ENCODE measurements at regions not wholly inside any gene's neighbourhood (a gene's known extent, or its start where the extent isn't known, plus 50 kb on each side); places are given as distances from the start of the nearest gene placed in this dataset.

DNA sequence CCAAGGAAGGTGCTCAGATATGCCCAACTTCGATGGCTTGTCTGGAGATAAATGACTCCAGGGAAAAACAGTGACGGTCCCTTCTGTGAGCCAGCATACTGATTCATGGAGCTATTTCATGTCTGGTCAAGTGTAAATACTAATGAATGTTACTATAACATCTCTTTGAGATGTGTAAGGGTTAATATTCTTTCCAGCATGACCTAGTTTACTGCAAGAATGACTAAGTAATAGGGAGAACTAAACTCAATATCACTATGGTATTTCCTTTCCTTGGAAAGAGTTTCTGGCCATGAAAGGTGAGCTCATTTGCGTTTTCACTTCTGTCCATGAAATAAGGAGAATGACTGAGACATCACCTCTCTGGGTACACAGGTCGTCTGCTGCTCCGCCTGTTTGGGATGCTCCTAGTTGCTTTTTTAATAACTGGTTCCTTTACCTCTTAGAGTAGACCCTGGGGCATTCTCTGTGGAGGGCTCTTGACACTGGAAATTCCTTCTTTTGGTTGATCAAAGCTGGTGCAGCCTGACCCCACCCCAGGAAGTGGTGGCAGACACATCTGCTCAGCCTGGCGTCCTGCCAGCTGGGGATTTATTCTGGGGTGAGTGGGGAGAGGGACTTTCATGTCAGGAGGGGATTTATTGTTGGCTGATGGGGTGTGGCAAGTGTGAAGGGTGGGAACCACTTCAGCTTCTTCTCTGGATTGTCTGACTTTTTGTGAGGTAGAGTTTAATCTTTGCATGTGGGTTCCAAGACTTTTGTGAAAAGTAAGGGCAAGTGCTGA is 250.0 kb upstream of the MPDZ start:
- no peak for DNase-seq

GRCh38 chr9:13524245-13524644 is 244.8 kb upstream of the MPDZ start:
- DNase-seq, result no peak

DNA sequence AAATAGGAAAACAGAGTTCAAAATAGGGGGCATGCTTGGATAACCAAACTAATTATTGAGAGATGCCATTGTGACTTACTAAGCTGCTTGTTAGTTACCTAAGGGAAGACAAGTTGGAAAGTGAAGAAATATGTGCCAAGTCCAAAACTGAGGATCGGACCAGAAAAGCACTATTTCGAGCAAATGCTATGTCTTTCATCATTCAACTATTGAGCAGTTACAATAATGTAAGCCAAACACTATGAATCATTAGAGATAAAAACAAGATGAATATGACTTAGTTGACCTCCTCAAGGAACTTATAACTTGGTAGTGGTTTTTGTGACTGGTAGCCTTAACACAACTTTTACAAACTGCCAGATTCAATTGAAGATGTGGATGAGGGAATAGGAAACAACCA is 240.6 kb upstream of the MPDZ start:
- DNase-seq, result no peak

- DNase-seq, result no peak
These were observed 234.4 kb upstream of the MPDZ start for GRCh38 chr9:13513716-13514444.

DNA sequence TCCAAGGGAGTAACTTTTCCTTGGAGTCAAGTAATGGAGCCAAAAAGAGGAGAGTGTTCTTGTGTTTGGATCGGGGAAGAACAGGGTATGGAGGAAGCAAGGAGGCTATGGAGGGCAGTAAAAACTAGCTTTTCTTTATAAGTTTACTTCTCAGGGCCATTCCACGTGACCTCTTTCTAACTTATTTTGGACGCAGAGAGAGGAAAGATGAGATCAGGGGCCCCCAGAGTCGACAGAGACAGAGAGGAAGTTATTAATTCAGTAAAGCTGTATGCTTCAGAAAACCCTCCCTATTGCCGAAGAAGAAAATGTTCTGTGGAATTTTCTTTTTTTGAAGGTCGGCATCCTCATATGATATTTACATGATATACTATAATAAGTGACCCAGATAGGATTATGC is 233.8 kb upstream of the MPDZ start:
- DNase-seq, result no peak

- no peak for DNase-seq
These were observed 229.2 kb upstream of the MPDZ start for GRCh38 chr9:13508681-13509080.

- no peak for DNase-seq
These were observed 228.6 kb upstream of the MPDZ start for GRCh38 chr9:13508086-13508485.

GRCh38 chr9:13505797-13506196 is 226.3 kb upstream of the MPDZ start:
- DNase-seq, result no peak

DNA sequence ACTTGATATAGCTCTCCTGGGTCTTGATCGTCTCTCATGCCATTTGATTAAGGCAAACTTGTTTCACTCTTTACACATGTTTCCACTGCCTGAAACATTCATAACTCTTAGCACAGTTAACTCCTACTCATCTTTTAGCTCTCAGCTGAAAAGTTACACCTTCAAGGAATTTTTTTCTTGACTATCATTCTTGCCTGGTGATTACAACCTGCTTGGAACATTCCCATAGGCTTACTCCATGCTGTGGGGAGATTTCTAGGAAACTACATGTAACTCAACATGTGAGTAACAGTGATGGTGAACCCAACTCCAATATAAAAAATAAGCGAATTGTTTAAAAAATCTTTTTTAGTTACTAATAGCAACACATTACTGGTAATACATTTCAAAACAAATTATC is 224.1 kb upstream of the MPDZ start:
- no peak for DNase-seq

DNA sequence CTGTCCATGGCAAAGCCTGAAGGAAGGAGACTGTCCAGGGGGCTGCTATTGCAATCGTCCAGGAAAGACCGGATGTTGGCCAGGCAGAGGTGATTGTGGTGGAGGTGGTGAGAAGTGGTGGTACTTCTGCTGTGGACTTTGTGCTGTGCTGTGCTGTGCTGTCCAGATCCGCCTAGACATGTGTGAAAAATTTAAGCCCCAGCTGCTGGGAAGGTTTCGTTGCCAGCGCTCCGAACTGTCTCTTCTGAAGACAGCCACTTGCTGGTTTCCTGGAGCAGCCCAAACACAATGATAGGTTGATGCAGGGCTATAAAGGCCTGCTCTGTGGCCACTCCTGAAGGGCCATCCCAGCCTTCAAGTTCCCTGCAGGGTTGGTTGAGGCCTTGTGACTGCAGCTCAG is 223.0 kb upstream of the MPDZ start:
- DNase-seq, result no peak

- no peak for DNase-seq
These were observed 221.5 kb upstream of the MPDZ start for GRCh38 chr9:13501018-13501417.

DNA sequence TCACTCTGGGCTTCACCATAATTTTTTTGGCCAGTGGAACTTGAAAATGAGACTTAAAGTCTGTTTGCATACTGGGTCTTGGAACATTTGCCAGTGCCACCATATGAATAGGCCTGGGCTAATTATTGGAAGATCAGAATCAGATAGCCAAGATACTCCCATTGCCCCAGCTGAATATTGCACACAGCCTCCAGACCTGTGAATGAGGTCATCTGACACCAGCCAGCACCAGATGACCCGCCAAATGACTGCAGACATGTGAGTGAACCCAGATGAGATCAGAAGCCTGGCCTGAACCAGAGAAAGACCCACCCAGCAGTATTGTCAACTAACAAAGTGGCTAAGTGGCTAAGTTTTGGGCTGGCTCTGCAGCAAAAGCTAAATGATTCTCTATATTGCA is 220.5 kb upstream of the MPDZ start:
- DNase-seq, result no peak

- no peak for DNase-seq
These were observed 214.2 kb upstream of the MPDZ start for GRCh38 chr9:13493697-13494096.

GRCh38 chr9:13491493-13492424 is 212.3 kb upstream of the MPDZ start:
- no peak for DNase-seq

DNA sequence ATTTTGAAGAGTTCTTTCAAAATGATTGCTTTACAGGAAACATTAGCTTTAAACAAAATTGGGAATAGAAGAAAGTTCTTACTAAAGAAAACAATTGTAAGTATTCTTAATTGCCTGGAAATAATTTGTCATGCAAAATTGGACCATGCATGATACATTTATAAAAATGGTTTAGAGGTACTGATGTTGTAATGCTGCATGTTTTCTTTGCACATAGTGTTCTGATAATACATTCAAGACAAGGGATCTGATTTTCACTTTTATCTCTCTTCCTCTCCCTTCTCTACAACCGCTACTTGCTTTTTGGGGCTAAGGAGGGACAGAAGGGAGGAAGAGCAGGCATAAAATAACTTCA is 211.6 kb upstream of the MPDZ start:
- no peak for DNase-seq

DNA sequence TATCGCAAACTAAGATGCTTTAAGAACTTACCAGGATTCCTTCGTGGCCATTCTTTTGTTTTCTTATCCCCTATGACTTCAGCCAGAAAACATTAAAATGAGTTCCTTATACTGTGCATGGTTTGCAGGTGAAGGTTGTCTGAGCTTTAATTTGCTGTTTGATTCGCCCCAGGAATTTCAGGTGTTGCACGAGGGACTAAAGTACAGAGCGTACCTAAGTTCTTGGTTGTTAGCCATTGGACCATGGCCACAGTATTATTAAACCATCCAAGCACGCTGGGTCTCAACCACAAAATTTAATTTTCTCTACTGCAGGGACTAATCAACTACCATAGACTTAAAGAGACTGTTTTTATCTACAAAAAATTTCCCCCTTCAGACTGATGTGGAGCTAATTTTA is 208.4 kb upstream of the MPDZ start:
- no peak for DNase-seq

GRCh38 chr9:13487498-13487897 is 208.0 kb upstream of the MPDZ start:
- no peak for DNase-seq

DNA sequence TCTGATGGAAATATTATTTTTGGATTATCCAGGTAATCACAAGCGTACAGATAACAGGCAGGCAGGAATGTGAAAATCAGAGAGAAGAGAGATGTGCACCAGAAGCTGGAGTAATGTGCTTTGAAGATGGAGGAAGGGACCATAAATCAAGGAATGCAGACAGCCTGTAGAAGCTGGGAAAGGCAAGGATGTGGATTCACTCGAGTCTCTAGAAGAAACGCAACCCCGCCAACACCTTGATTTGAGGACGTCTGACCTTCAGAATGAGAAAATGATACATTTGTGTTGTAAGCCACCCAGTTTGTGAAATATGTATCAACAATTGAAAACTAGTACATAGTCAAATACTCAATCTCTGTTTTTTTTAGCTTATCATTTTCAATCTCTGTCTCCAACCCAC is 207.6 kb upstream of the MPDZ start:
- no peak for DNase-seq

DNA sequence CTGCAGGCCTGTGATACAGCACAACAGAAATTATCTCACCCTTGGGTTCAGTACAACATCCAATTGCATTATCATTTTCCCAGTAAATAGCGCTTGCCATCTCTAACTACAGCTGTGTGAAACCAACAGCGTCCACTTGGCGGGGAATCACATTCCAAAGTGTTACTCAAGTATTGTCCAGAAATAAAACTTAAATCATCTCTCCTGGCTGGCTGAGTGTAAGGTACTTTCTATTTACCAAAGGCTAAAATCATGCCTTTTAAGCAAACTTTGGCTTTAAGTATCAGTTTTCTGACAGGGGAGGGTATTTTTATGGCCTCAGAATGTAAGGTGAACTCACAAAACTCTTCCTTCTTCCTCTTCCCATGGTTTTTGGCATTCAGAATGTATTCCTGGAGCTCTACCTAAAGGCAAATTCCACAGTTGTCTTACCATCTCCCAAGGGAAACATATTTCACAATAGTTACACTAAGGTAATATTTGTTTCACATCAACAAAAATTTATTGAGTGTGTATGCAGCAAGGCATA is 205.6 kb upstream of the MPDZ start:
- no peak for DNase-seq

DNA sequence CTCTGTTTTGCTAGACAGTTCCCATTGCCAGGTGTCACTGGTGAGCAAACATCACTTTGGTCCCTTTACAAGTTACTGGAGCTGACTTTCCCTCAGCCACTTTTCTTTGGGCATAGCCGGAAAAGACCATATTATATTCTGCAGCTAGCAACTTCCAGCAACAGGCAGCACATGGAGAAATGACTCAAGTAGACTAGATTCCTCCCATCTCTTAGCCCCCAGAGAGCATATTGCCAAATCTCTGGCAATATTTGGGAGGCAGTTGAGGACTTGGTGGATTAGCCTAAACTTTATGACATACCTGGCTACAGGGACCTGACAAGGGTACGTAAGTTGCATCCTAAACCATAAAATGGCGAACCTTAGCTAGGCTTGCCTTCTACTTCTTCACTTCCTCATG is 204.7 kb upstream of the MPDZ start:
- no peak for DNase-seq

- no peak for DNase-seq
These were observed 201.8 kb upstream of the MPDZ start for GRCh38 chr9:13481274-13481673.

- DNase-seq, result no peak
These were observed 201.2 kb upstream of the MPDZ start for GRCh38 chr9:13480693-13481092.

- no peak for DNase-seq
These were observed 199.6 kb upstream of the MPDZ start for GRCh38 chr9:13479096-13479495.

Measured in suppressor macrophage treated with lipopolysaccharide for 1 hour (primary cell).